Nephron (organoid): ENCODE measurements at regions not wholly inside any gene's neighbourhood (a gene's known extent, or its start where the extent isn't known, plus 50 kb on each side); places are given as distances from the start of the nearest gene placed in this dataset.

ENCODE experiments used
- H3K27ac Mint-ChIP-seq, 3 experiments: 2 replicates each; pipeline ENCODE4 v1.8.0; 2020; ENCODE audit warnings: mixed read lengths in 3 of 3, mild to moderate bottlenecking in 2 of 3, moderate library complexity in 1 of 3
- H3K27me3 Mint-ChIP-seq: 2 replicates; pipeline ENCODE4 v1.8.0; 2021; ENCODE audit warnings: low read depth, mild to moderate bottlenecking, moderate library complexity, mixed read lengths
- H3K36me3 Mint-ChIP-seq: 2 replicates; pipeline ENCODE4 v1.8.0; 2020; ENCODE audit warnings: low read depth, mixed read lengths
- H3K4me1 Mint-ChIP-seq: 2 replicates; pipeline ENCODE4 v1.8.0; 2020; ENCODE audit warnings: mixed read lengths
- H3K4me3 Mint-ChIP-seq, 3 experiments: 2 replicates each; pipeline ENCODE4 v1.8.0; 2020; ENCODE audit warnings: mild to moderate bottlenecking in 3 of 3, mixed read lengths in 3 of 3, moderate library complexity in 2 of 3
- H3K9me3 Mint-ChIP-seq: 2 replicates; pipeline ENCODE4 v1.8.0; 2020; ENCODE audit warnings: mixed read lengths
- TF ChIP-seq, protein P1 (sequence below), 3 experiments: fragments of 200-600 bp; sonication (generic); IDR thresholded peaks; one replicate each; pipeline ENCODE4 v1.5.0; 2021; ENCODE audit warnings: antibody characterized with exemption in 3 of 3; ENCODE audit not compliant: unreplicated experiment in 3 of 3

DNA sequence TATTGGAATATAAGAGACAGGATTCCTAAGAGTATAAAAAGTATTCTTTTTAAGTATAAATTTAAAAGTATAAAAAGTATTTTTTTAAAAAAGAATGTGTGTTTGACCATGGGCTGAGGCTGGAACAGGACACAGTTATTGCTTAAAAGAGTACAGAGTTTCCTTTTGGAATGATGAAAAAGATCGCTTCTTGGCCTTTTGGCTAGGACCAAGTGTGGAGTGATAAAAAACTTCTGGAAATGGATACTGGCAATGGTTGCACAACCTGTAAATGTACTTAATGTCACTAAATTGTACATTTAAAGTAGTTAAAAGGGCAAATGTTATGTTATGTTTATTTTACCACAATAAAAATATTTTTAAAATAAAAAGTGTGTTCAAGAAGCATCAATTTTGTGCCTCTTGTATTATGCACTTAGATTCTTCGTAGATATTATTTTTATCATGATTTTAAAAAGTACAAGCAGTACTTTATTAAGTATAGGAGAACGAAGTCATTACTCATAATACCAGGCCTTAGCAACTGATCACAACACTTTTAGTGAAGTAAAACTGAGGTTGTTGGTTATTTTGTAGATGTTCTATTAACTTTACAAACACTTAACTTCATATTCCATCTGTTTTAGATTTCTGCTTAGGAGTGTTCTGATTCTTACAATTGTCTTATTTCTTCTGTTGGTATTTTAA, 389.1 kb upstream of the ZP4 start:
- no peak overlapping the region for H3K27ac Mint-ChIP-seq
- no peak overlapping the region for H3K4me3 Mint-ChIP-seq
- H3K27me3 Mint-ChIP-seq: no peaks in the 10 kb centered on the region
- TF ChIP-seq, protein P1, sequence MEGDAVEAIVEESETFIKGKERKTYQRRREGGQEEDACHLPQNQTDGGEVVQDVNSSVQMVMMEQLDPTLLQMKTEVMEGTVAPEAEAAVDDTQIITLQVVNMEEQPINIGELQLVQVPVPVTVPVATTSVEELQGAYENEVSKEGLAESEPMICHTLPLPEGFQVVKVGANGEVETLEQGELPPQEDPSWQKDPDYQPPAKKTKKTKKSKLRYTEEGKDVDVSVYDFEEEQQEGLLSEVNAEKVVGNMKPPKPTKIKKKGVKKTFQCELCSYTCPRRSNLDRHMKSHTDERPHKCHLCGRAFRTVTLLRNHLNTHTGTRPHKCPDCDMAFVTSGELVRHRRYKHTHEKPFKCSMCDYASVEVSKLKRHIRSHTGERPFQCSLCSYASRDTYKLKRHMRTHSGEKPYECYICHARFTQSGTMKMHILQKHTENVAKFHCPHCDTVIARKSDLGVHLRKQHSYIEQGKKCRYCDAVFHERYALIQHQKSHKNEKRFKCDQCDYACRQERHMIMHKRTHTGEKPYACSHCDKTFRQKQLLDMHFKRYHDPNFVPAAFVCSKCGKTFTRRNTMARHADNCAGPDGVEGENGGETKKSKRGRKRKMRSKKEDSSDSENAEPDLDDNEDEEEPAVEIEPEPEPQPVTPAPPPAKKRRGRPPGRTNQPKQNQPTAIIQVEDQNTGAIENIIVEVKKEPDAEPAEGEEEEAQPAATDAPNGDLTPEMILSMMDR (IDR thresholded peaks at IDR 0.05; ENCODE audit: unreplicated experiment in 3 of 3): no peak
- peaks cover 25% of the 10 kb centered on the region for H3K9me3 Mint-ChIP-seq
- no peaks in the 10 kb centered on the region for H3K36me3 Mint-ChIP-seq
- no peaks in the 10 kb centered on the region for H3K4me1 Mint-ChIP-seq

- Mint-ChIP-seq H3K4me1 (no peaks in the 10 kb centered on the region), H3K4me3 (no peak overlapping the region), H3K36me3 (no peaks in the 10 kb centered on the region), H3K9me3 (peaks cover 14% of the 10 kb centered on the region), H3K27me3 (peaks cover 4% of the 10 kb centered on the region), H3K27ac (no peak overlapping the region)
- TF ChIP-seq, protein P1 (IDR thresholded peaks at IDR 0.05; ENCODE audit: unreplicated experiment in 3 of 3): no peak
Measured at GRCh38 chr1:238272145-238272544, 381.4 kb upstream of the ZP4 start.

- no peak overlapping the region for H3K4me3 Mint-ChIP-seq
- no peaks in the 10 kb centered on the region for H3K36me3 Mint-ChIP-seq
- TF ChIP-seq, protein P1 (IDR thresholded peaks at IDR 0.05; ENCODE audit: unreplicated experiment in 3 of 3): no peak
- H3K9me3 Mint-ChIP-seq: no peaks in the 10 kb centered on the region
- H3K27ac Mint-ChIP-seq: no peak overlapping the region
- peaks cover 4% of the 10 kb centered on the region for H3K27me3 Mint-ChIP-seq
- no peaks in the 10 kb centered on the region for H3K4me1 Mint-ChIP-seq
Measured at GRCh38 chr1:238265866-238266265, 375.1 kb upstream of the ZP4 start.

DNA sequence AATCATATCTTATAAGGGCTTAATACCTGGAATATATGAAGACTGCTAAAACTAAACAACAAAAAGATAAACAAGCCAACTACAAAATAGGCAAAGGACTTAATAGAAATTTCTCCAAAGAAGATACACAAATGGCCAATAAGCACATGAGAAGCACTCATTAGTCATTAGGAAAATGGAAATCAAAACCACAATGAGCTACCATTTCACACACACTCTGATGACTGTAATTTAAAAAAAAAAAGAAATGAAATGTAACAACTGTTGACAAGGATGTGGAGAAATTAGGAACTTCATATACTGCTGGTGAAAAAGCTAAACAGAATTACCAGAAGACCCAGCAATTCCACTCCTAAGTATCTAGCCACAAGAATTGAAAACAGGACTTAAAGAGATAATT, 374.2 kb upstream of the ZP4 start:
- no peak overlapping the region for H3K4me3 Mint-ChIP-seq
- H3K27me3 Mint-ChIP-seq: peaks cover 4% of the 10 kb centered on the region
- H3K4me1 Mint-ChIP-seq: no peaks in the 10 kb centered on the region
- no peaks in the 10 kb centered on the region for H3K9me3 Mint-ChIP-seq
- TF ChIP-seq, protein P1 (IDR thresholded peaks at IDR 0.05; ENCODE audit: unreplicated experiment in 3 of 3): no peak
- no peak overlapping the region for H3K27ac Mint-ChIP-seq
- H3K36me3 Mint-ChIP-seq: no peaks in the 10 kb centered on the region

DNA sequence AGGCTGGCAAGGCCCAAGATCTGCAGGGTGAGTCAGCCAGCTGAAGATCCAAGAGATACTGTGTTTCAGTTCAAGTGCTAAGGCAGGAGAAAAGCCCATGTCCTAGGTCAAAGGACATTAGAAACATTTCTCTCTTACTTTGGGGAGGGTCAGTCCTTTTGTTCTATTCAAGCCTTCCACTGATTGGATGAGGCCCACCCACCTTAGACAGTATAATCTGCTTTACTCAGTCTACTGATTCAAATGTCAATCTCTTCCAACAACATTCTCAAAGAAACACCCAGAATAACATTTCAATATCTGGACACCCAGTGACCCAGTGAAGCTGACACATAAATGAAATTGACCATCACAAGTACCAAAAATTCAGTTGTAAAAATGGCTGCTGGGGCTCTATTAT, 367.8 kb upstream of the ZP4 start:
- no peaks in the 10 kb centered on the region for H3K27me3 Mint-ChIP-seq
- TF ChIP-seq, protein P1 (IDR thresholded peaks at IDR 0.05; ENCODE audit: unreplicated experiment in 3 of 3): no peak
- H3K27ac Mint-ChIP-seq: no peak overlapping the region
- H3K4me3 Mint-ChIP-seq: no peak overlapping the region
- H3K4me1 Mint-ChIP-seq: no peaks in the 10 kb centered on the region
- no peaks in the 10 kb centered on the region for H3K9me3 Mint-ChIP-seq
- no peaks in the 10 kb centered on the region for H3K36me3 Mint-ChIP-seq

DNA sequence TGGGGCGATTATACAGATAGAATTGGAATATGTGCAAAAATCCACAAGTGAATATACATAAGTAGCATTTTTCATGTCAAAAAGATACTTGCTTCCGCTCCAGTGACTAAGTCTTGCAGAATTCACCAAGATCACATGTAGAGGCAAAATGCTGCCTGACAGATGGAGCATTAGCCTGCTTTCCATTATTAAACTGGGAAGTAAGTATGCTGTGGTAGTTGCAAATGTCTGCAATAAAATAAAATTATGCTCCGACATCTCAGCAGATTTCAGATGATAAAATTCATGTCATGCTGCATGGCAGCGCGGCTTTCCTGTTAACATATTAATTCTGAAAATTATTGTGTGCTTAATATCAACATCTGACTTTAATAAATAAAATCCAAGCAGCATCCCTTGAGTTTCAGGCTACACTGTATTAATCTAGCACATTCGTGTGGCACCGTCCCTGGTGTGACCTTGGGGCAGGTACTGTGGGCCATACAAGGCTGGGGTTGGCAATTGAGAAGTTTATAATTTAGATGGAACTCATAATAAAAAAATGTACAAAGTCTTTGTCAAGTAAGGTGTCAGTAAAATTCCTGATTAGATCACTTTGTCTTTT, 366.4 kb upstream of the ZP4 start:
- TF ChIP-seq, protein P1 (IDR thresholded peaks at IDR 0.05; ENCODE audit: unreplicated experiment in 3 of 3): no peak
- no peaks in the 10 kb centered on the region for H3K9me3 Mint-ChIP-seq
- no peaks in the 10 kb centered on the region for H3K36me3 Mint-ChIP-seq
- no peak overlapping the region for H3K27ac Mint-ChIP-seq
- H3K27me3 Mint-ChIP-seq: no peaks in the 10 kb centered on the region
- H3K4me1 Mint-ChIP-seq: no peaks in the 10 kb centered on the region
- H3K4me3 Mint-ChIP-seq: no peak overlapping the region
